ENCODE measurements at regions not wholly inside any gene's neighbourhood (a gene's known extent, or its start where the extent isn't known, plus 50 kb on each side); places are given as distances from the start of the nearest gene placed in this dataset.

DNA sequence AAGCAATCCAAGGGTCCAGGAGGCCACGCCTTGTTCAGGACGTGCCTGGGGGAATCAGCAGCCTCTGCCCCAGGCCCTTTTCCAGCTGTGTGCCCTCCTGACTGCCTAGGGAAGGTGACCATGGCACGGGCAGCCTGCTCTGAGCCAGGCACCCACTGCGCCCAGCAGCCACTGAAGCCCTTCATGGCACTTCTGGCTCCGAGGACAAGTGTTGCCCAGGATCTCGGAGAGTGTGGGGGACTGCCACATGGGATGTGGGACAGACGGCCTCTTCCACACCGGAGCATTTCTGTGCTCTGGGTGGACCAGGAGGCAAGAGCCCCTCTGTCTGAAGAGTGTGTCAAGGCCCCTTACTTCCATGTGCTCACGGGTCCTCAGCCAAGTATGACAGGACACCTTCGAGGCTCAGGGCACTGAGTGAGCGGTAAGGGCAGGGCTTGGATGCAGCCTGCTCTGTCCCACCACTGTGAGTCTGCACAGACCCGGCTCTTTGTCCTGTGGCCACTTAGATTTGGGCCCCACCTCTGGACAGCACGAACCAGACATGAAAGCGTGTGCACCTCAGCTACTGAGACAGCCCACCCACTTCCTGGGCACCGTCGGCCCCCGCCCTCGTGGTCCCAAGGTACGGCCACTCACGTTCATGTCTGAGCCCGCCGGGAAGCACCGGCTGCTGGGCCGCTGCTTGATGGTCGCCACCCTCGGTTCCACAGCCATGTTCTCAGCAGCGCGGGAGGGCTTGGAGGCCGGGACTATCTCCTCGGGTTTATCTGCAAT lies 93.6 kb downstream of the CTTN start:
- no peaks in the 10 kb centered on the region for H3F3A ChIP-seq (replicated peaks; ENCODE audit: low read depth)
- H3K9me2 ChIP-seq (ENCODE audit: insufficient read depth) = no peaks in the 10 kb centered on the region
- peaks cover 22% of the 10 kb centered on the region for H3K9me3 Mint-ChIP-seq
- no peak overlapping the region for H3K27ac ChIP-seq (ENCODE audit: low read depth)
- H3K36me3 Mint-ChIP-seq (ENCODE audit: low read depth) = peaks cover 69% of the 10 kb centered on the region
- H3K27ac Mint-ChIP-seq = no peak overlapping the region
- H3K4me1 ChIP-seq (ENCODE audit: insufficient read depth) = no peaks in the 10 kb centered on the region
- no peaks in the 10 kb centered on the region for H3K4me1 Mint-ChIP-seq
- no peak overlapping the region for H3K4me3 ChIP-seq
- H3K4me3 Mint-ChIP-seq = no peak overlapping the region
- H4K20me1 ChIP-seq (replicated peaks; ENCODE audit: insufficient read depth) = no peaks in the 10 kb centered on the region
- no peak for TF ChIP-seq POLR2AphosphoS5 (IDR thresholded peaks at IDR 0.05; ENCODE audit: low read depth)
- TF ChIP-seq EZH2 (IDR thresholded peaks at IDR 0.05; ENCODE audit: low read depth, unreplicated experiment) = no peak
- TF ChIP-seq EZH2phosphoT487 (IDR thresholded peaks at IDR 0.05; ENCODE audit: unreplicated experiment) = no peak
- no peak for TF ChIP-seq CREB1 (CRISPR knock-in tag; IDR thresholded peaks at IDR 0.05; ENCODE audit: low read depth)
- TF ChIP-seq, protein P1, sequence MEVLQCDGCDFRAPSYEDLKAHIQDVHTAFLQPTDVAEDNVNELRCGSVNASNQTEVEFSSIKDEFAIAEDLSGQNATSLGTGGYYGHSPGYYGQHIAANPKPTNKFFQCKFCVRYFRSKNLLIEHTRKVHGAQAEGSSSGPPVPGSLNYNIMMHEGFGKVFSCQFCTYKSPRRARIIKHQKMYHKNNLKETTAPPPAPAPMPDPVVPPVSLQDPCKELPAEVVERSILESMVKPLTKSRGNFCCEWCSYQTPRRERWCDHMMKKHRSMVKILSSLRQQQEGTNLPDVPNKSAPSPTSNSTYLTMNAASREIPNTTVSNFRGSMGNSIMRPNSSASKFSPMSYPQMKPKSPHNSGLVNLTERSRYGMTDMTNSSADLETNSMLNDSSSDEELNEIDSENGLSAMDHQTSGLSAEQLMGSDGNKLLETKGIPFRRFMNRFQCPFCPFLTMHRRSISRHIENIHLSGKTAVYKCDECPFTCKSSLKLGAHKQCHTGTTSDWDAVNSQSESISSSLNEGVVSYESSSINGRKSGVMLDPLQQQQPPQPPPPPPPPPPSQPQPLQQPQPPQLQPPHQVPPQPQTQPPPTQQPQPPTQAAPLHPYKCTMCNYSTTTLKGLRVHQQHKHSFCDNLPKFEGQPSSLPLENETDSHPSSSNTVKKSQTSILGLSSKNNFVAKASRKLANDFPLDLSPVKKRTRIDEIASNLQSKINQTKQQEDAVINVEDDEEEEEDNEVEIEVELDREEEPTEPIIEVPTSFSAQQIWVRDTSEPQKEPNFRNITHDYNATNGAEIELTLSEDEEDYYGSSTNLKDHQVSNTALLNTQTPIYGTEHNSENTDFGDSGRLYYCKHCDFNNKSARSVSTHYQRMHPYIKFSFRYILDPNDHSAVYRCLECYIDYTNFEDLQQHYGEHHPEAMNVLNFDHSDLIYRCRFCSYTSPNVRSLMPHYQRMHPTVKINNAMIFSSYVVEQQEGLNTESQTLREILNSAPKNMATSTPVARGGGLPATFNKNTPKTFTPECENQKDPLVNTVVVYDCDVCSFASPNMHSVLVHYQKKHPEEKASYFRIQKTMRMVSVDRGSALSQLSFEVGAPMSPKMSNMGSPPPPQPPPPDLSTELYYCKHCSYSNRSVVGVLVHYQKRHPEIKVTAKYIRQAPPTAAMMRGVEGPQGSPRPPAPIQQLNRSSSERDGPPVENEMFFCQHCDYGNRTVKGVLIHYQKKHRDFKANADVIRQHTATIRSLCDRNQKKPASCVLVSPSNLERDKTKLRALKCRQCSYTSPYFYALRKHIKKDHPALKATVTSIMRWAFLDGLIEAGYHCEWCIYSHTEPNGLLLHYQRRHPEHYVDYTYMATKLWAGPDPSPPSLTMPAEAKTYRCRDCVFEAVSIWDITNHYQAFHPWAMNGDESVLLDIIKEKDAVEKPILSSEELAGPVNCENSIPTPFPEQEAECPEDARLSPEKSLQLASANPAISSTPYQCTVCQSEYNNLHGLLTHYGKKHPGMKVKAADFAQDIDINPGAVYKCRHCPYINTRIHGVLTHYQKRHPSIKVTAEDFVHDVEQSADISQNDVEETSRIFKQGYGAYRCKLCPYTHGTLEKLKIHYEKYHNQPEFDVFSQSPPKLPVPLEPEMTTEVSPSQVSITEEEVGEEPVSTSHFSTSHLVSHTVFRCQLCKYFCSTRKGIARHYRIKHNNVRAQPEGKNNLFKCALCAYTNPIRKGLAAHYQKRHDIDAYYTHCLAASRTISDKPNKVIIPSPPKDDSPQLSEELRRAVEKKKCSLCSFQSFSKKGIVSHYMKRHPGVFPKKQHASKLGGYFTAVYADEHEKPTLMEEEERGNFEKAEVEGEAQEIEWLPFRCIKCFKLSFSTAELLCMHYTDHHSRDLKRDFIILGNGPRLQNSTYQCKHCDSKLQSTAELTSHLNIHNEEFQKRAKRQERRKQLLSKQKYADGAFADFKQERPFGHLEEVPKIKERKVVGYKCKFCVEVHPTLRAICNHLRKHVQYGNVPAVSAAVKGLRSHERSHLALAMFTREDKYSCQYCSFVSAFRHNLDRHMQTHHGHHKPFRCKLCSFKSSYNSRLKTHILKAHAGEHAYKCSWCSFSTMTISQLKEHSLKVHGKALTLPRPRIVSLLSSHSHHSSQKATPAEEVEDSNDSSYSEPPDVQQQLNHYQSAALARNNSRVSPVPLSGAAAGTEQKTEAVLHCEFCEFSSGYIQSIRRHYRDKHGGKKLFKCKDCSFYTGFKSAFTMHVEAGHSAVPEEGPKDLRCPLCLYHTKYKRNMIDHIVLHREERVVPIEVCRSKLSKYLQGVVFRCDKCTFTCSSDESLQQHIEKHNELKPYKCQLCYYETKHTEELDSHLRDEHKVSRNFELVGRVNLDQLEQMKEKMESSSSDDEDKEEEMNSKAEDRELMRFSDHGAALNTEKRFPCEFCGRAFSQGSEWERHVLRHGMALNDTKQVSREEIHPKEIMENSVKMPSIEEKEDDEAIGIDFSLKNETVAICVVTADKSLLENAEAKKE (CRISPR knock-in tag; IDR thresholded peaks at IDR 0.05) = no peak
- no peak for TF ChIP-seq CTCF (conservative IDR thresholded peaks at IDR 0.05; ENCODE audit: low read depth in 2 of 2)
- TF ChIP-seq NANOG (IDR thresholded peaks at IDR 0.05; ENCODE audit: borderline replicate concordance) = no peak
- TF ChIP-seq ZNF114 (CRISPR knock-in tag; IDR thresholded peaks at IDR 0.05) = no peak
- TF ChIP-seq, protein P2, sequence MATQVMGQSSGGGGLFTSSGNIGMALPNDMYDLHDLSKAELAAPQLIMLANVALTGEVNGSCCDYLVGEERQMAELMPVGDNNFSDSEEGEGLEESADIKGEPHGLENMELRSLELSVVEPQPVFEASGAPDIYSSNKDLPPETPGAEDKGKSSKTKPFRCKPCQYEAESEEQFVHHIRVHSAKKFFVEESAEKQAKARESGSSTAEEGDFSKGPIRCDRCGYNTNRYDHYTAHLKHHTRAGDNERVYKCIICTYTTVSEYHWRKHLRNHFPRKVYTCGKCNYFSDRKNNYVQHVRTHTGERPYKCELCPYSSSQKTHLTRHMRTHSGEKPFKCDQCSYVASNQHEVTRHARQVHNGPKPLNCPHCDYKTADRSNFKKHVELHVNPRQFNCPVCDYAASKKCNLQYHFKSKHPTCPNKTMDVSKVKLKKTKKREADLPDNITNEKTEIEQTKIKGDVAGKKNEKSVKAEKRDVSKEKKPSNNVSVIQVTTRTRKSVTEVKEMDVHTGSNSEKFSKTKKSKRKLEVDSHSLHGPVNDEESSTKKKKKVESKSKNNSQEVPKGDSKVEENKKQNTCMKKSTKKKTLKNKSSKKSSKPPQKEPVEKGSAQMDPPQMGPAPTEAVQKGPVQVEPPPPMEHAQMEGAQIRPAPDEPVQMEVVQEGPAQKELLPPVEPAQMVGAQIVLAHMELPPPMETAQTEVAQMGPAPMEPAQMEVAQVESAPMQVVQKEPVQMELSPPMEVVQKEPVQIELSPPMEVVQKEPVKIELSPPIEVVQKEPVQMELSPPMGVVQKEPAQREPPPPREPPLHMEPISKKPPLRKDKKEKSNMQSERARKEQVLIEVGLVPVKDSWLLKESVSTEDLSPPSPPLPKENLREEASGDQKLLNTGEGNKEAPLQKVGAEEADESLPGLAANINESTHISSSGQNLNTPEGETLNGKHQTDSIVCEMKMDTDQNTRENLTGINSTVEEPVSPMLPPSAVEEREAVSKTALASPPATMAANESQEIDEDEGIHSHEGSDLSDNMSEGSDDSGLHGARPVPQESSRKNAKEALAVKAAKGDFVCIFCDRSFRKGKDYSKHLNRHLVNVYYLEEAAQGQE (IDR thresholded peaks at IDR 0.05; ENCODE audit: unreplicated experiment) = no peak
- TF ChIP-seq STAT1 (IDR thresholded peaks at IDR 0.05; ENCODE audit: unreplicated experiment) = no peak
- no peak for TF ChIP-seq JUNB (IDR thresholded peaks at IDR 0.05; ENCODE audit: unreplicated experiment)
- TF ChIP-seq, protein P3, sequence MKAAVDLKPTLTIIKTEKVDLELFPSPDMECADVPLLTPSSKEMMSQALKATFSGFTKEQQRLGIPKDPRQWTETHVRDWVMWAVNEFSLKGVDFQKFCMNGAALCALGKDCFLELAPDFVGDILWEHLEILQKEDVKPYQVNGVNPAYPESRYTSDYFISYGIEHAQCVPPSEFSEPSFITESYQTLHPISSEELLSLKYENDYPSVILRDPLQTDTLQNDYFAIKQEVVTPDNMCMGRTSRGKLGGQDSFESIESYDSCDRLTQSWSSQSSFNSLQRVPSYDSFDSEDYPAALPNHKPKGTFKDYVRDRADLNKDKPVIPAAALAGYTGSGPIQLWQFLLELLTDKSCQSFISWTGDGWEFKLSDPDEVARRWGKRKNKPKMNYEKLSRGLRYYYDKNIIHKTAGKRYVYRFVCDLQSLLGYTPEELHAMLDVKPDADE (IDR thresholded peaks at IDR 0.05) = no peak
- TF ChIP-seq ZNF331 (CRISPR knock-in tag; IDR thresholded peaks at IDR 0.05; ENCODE audit: low read depth) = no peak
- H3K36me3 ChIP-seq (ENCODE audit: insufficient read depth) = no peaks in the 10 kb centered on the region
- DNase-seq (ENCODE audit: low spot score) (no peak), ATAC-seq (no peak)
- H3K79me2 ChIP-seq (replicated peaks; ENCODE audit: insufficient read depth) = no peaks in the 10 kb centered on the region
- H3K4me2 ChIP-seq = no peak overlapping the region
- H3K27me3 ChIP-seq (ENCODE audit: insufficient read depth) = no peaks in the 10 kb centered on the region
- H3K27me3 Mint-ChIP-seq (ENCODE audit: insufficient read depth, low read depth, poor library complexity) = peaks cover 26% of the 10 kb centered on the region
- no peak overlapping the region for H2AFZ ChIP-seq

All from GM23338 (cell line).